Fibroblast of lung (primary cell): ENCODE measurements at regions not wholly inside any gene's neighbourhood (a gene's known extent, or its start where the extent isn't known, plus 50 kb on each side); places are given as distances from the start of the nearest gene placed in this dataset.

Experiments
- DNase-seq, 2 donors: peaks; one replicate each; pipeline versions ENCODE4 v3.0.0 to v3.0.0-alpha.2; 2010; ENCODE audit warnings: low read depth in 2 of 2
- H2AFZ ChIP-seq: 2 replicates; pipeline ENCODE4 v1.5.1; 2012; ENCODE audit warnings: low read length, control low read depth, inconsistent platforms
- H3K27ac ChIP-seq: 2 replicates; pipeline ENCODE4 v1.5.1; 2011; ENCODE audit warnings: low read length, control low read depth; ENCODE audit not compliant: insufficient read depth
- H3K27me3 ChIP-seq: 2 replicates; pipeline ENCODE4 v1.5.1; 2011; ENCODE audit warnings: mild to moderate bottlenecking, low read length; ENCODE audit not compliant: control insufficient read depth, insufficient read depth
- H3K36me3 ChIP-seq: 2 replicates; pipeline ENCODE4 v1.5.1; 2011; ENCODE audit warnings: low read length; ENCODE audit not compliant: control insufficient read depth, insufficient read depth
- H3K4me1 ChIP-seq: 2 replicates; pipeline ENCODE4 v1.5.1; 2011; ENCODE audit warnings: low read length; ENCODE audit not compliant: control insufficient read depth, insufficient read depth; ENCODE audit errors: extremely low read depth
- H3K4me2 ChIP-seq: 2 replicates; pipeline ENCODE4 v1.5.1; 2011; ENCODE audit warnings: low read length, control low read depth; ENCODE audit not compliant: insufficient read depth; ENCODE audit errors: extremely low read depth
- H3K4me3 ChIP-seq, 4 experiments: fragments of 200-600 bp in 1 of 4; sonication (generic) in 1 of 4; replicated peaks in 1 of 4; 2 replicates each; pipeline ENCODE4 v1.5.1; 2011 to 2016; ENCODE audit warnings: low read length in 4 of 4, low read depth in 3 of 4, mild to moderate bottlenecking in 3 of 4, control low read depth in 2 of 4, inconsistent platforms in 1 of 4, mixed read lengths in 1 of 4; ENCODE audit not compliant: insufficient read depth in 1 of 4; ENCODE audit errors: control extremely low read depth in 1 of 4
- H3K79me2 ChIP-seq: 2 replicates; pipeline ENCODE4 v1.5.1; 2012; ENCODE audit warnings: mild to moderate bottlenecking, low read length, inconsistent platforms; ENCODE audit not compliant: control insufficient read depth, insufficient read depth
- H3K9ac ChIP-seq: 2 replicates; pipeline ENCODE4 v1.5.1; 2011; ENCODE audit warnings: mild to moderate bottlenecking, low read length, control low read depth; ENCODE audit not compliant: insufficient read depth
- H3K9me3 ChIP-seq: 2 replicates; pipeline ENCODE4 v1.5.1; 2012; ENCODE audit warnings: low read depth, low read length; ENCODE audit not compliant: control insufficient read depth, insufficient read depth
- H4K20me1 ChIP-seq: 2 replicates; pipeline ENCODE4 v1.5.1; 2011; ENCODE audit warnings: low read length; ENCODE audit not compliant: control insufficient read depth, insufficient read depth; ENCODE audit errors: extremely low read depth
- CTCF ChIP-seq, 2 donors: IDR thresholded peaks in 1 of 2; conservative IDR thresholded peaks in 1 of 2; 1 replicate in 1 of 2; 2 replicates in 1 of 2; pipeline ENCODE4 v1.5.1; 2011 to 2012; ENCODE audit warnings: low read length in 2 of 2, control low read depth in 1 of 2, inconsistent platforms in 1 of 2, low read depth in 1 of 2, mild to moderate bottlenecking in 1 of 2
- EZH2 ChIP-seq: IDR thresholded peaks from 2 replicates; pipeline ENCODE4 v1.5.1; 2012; ENCODE audit warnings: low read length, control low read depth, mild to moderate bottlenecking; ENCODE audit errors: missing control alignments

- H3K4me2 ChIP-seq, result no peak overlapping the region
These were observed 361.1 kb downstream of the ETS1 start for GRCh38 chr11:128226106-128226716.

GRCh38 chr11:128222245-128222884 lies 365.0 kb downstream of the ETS1 start:
- Histone ChIP-seq H3K79me2 (no peaks in the 10 kb centered on the region), H3K36me3 (no peaks in the 10 kb centered on the region), H3K4me2 (no peak overlapping the region), H3K4me1 (no peaks in the 10 kb centered on the region), H3K27me3 (no peaks in the 10 kb centered on the region), H3K9me3 (no peaks in the 10 kb centered on the region), H4K20me1 (no peaks in the 10 kb centered on the region), H3K9ac (no peak overlapping the region), H3K4me3 (no peak overlapping the region), H3K27ac (no peak overlapping the region), H2AFZ (no peak overlapping the region)
- TF ChIP-seq EZH2 (no peak), CTCF (conservative IDR thresholded peaks at IDR 0.05 in 1 of 2, IDR thresholded peaks at IDR 0.05 in 1 of 2; ENCODE audit: low read depth in 1 of 2, low read length in 2 of 2) (no peak)
- peak in 1 of 2 donors; percentile 65 for DNase-seq

More at GRCh38 chr11:128226106-128226716, 361.1 kb downstream of the ETS1 start:
- Histone ChIP-seq H3K9me3 (no peaks in the 10 kb centered on the region), H3K9ac (no peak overlapping the region), H4K20me1 (no peaks in the 10 kb centered on the region), H3K4me3 (no peak overlapping the region), H3K27me3 (no peaks in the 10 kb centered on the region), H3K36me3 (no peaks in the 10 kb centered on the region), H3K4me1 (no peaks in the 10 kb centered on the region), H3K27ac (no peak overlapping the region), H2AFZ (no peak overlapping the region), H3K79me2 (no peaks in the 10 kb centered on the region)
- DNase-seq, result no peak
- no peak for TF ChIP-seq CTCF (conservative IDR thresholded peaks at IDR 0.05 in 1 of 2, IDR thresholded peaks at IDR 0.05 in 1 of 2; ENCODE audit: low read depth in 1 of 2, low read length in 2 of 2)
- TF ChIP-seq EZH2, result no peak

GRCh38 chr11:128219731-128220120 lies 367.6 kb downstream of the ETS1 start:
- H3K36me3 ChIP-seq, result no peaks in the 10 kb centered on the region
- no peaks in the 10 kb centered on the region for H3K9me3 ChIP-seq
- DNase-seq, result no peak
- no peaks in the 10 kb centered on the region for H3K4me1 ChIP-seq
- H3K4me3 ChIP-seq, result no peak overlapping the region
- H3K27ac ChIP-seq, result no peak overlapping the region
- no peak for TF ChIP-seq EZH2
- TF ChIP-seq CTCF (conservative IDR thresholded peaks at IDR 0.05 in 1 of 2, IDR thresholded peaks at IDR 0.05 in 1 of 2; ENCODE audit: low read depth in 1 of 2, low read length in 2 of 2), result no peak
- H3K9ac ChIP-seq, result no peak overlapping the region
- no peaks in the 10 kb centered on the region for H4K20me1 ChIP-seq
- H3K27me3 ChIP-seq, result no peaks in the 10 kb centered on the region
- H2AFZ ChIP-seq, result no peak overlapping the region
- no peak overlapping the region for H3K4me2 ChIP-seq
- H3K79me2 ChIP-seq, result no peaks in the 10 kb centered on the region
